ENCODE measurements at regions not wholly inside any gene's neighbourhood (a gene's known extent, or its start where the extent isn't known, plus 50 kb on each side); places are given as distances from the start of the nearest gene placed in this dataset.

DNA sequence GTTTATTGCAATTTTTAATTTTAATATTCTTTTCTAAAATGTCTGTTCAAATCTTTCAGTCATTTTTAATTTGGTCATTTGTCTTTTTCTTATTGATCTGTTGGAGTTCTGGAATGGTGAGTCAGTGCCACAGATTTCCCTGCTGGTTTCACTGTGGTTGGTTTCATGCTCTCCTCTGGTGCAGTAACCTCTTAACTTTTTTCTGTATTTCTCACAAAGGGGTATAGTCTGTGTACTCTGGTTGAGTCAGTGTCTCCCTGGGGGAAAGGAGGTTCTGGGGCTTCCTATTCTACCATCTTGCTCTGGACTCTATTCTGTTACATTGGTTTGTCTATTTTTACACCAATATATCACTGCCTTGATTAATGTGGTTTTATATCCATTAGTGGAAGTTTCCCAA lies 178.8 kb downstream of the CSNK1G3 start:
- no peaks in the 10 kb centered on the region for H3K27me3 ChIP-seq (ENCODE audit: insufficient read depth, low read length)
- no peaks in the 10 kb centered on the region for H3K4me1 ChIP-seq (ENCODE audit: insufficient read depth, low read length)
- H3K9me3 ChIP-seq (ENCODE audit: low read depth, low read length): peaks cover 8% of the 10 kb centered on the region
- H3K4me3 ChIP-seq (ENCODE audit: low read length): no peak overlapping the region

DNA sequence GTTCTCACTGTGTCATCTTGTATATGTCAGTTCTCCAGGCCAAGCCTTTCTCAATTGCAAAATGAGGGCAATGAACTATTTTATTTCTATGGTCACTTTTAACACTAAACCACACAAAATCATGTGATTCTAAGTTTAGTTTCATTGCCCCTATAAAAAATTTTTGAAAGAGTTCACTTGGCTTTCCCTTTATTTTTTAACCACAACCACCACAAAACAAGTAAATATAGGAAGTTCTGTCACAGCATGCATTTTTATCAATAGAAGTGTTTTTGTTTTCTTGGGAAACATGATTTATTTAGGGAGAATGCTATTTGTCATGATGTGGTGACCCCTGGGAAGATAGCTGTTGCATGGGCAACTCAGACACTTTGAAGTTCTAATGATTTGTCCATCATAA lies 169.1 kb downstream of the CSNK1G3 start:
- H3K4me3 ChIP-seq (ENCODE audit: low read length): no peak overlapping the region
- H3K27me3 ChIP-seq (ENCODE audit: insufficient read depth, low read length): no peaks in the 10 kb centered on the region
- no peaks in the 10 kb centered on the region for H3K4me1 ChIP-seq (ENCODE audit: insufficient read depth, low read length)
- H3K9me3 ChIP-seq (ENCODE audit: low read depth, low read length): peaks cover 13% of the 10 kb centered on the region

DNA sequence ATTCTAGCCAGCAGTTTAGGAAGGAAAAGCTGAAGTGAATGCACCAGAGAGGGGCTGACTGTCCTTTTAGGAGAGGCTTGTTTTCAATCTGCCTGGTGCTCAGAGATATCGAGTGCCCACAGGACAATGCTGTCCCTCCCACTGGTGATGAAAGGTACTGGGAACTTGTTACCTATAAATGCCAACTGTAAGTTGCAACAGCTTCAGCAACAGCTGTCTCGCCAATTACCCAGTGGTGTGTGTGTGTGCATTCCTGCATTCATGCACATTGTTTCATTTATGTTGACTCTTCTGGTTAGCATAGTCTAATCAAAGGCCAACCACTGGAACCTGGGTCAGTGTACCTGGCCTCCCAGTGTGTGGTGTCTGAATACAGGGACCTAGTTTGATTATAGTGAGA lies 161.1 kb downstream of the CSNK1G3 start:
- H3K4me1 ChIP-seq (ENCODE audit: insufficient read depth, low read length): no peaks in the 10 kb centered on the region
- H3K27me3 ChIP-seq (ENCODE audit: insufficient read depth, low read length): no peaks in the 10 kb centered on the region
- H3K4me3 ChIP-seq (ENCODE audit: low read length): no peak overlapping the region
- no peaks in the 10 kb centered on the region for H3K9me3 ChIP-seq (ENCODE audit: low read depth, low read length)

DNA sequence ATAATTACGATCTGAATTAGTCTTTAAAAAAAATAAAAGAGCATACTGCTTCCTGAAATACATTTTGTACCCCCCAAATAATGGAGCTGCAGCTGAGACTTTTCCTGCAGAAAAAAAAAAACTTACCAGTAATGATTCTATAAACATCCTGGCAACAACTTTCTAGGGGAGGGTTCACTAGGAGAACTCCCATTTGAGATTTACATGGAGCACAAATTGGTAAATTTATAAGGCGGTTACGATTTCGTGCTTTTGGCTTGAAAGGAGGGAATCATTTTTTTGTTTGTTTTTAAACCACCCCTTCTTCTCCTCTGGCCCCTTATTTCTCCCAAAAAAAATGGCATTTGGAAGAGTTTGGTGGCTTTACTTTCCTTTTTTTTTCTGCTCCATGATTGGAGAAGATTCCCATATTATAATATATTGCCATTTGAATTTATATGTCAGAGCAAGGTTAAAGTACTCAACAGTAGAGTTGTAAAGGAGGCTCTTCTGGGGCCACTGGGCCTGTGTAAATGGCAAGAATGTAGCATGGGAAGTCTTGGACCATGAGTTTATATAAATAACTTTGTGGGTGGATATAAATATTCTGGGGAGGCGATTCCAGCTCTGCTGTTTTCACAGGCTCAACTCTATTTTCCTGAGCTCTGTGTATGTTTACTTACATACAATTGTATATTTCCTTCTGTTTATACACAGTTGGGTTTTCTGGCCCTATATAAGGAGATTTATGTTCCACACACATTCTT lies 159.9 kb downstream of the CSNK1G3 start:
- no peaks in the 10 kb centered on the region for H3K4me1 ChIP-seq (ENCODE audit: insufficient read depth, low read length)
- no peaks in the 10 kb centered on the region for H3K9me3 ChIP-seq (ENCODE audit: low read depth, low read length)
- no peak overlapping the region for H3K4me3 ChIP-seq (ENCODE audit: low read length)
- no peaks in the 10 kb centered on the region for H3K27me3 ChIP-seq (ENCODE audit: insufficient read depth, low read length)

DNA sequence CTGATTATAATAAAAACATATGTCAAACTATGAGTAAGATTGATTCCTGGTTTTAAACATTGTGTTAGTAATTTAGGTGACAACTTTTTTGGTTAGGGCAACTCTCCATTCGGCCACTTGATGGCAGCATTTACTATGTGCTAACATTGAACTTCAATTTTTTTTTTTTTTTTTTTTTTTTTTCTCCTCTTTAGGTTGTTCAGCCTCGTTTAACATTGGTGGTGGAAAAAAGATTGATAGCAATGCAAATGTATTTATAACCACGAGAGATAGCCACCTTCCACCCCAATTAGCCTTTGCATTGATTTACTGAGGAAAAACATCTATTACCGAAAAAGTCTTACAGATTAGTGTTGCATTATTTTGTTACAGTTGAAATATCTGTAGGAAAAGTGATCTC lies 159.1 kb downstream of the CSNK1G3 start:
- H3K27me3 ChIP-seq (ENCODE audit: insufficient read depth, low read length): no peaks in the 10 kb centered on the region
- no peak overlapping the region for H3K4me3 ChIP-seq (ENCODE audit: low read length)
- no peaks in the 10 kb centered on the region for H3K4me1 ChIP-seq (ENCODE audit: insufficient read depth, low read length)
- H3K9me3 ChIP-seq (ENCODE audit: low read depth, low read length): no peaks in the 10 kb centered on the region

Data from mononuclear cell (primary cell).